HL-60/S4 treated with retinoic acid at 250 ng/mL for 4 days and 3 days (cell line): ENCODE measurements at regions not wholly inside any gene's neighbourhood (a gene's known extent, or its start where the extent isn't known, plus 50 kb on each side); places are given as distances from the start of the nearest gene placed in this dataset.

ENCODE experiments used
- in situ Hi-C: fragments of 300-500 bp; cut with MboI; formaldehyde crosslinking; loops from 2 replicates; pipeline ENCODE4 v1.7.0; 2022; ENCODE audit warnings: low sequenced_read_pairs

- in situ Hi-C loops = no loop called here
These were observed 400.0 kb upstream of the CDH4 start for GRCh38 chr20:60851826-60852704.

DNA sequence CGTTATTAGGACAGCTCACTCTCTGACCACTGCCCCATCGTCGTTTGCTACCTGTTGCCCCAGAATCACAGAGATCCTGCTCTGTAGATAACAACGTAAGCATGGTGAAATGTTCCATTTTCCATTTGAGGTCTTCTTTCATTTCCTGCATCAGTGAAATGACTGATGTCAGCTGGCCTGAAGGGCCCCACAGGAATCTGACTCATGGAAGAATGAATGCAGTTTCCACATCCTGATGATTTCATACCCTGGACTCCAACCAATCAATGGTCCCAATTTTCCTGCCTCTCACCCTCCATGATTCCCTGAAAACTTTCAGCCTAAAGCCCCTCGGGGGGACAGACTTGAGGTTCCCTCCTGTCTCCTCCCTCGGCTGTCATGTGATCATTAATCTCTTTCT, 394.4 kb upstream of the CDH4 start:
- in situ Hi-C loops = no loop called here

GRCh38 chr20:60862601-60863000, 389.5 kb upstream of the CDH4 start:
- in situ Hi-C loops = no loop called here

GRCh38 chr20:60863548-60863947, 388.5 kb upstream of the CDH4 start:
- in situ Hi-C loops = no loop called here

- in situ Hi-C loops = no loop called here
These were observed 384.5 kb upstream of the CDH4 start for GRCh38 chr20:60867589-60867988.

- in situ Hi-C loops = no loop called here
These were observed 383.7 kb upstream of the CDH4 start for GRCh38 chr20:60868316-60868891.

DNA sequence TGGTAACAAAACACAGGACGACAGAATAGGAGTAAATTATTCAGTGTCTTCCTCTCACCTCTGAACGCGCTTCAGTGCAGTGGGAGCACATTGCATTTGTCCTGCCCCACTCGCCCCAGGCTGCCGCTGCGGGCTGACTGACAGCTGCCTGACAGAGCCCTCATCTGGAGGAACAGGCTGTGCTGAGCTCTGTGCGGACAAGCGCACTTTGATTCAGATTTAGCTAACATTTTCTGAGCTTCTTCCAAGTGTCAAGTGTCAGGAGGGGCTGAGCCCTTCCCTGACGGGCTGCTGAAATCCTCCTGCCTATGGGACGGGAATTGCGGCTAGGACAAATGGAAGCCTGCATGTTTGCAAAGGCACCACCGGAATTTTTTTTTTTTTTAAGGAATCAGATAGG, 383.0 kb upstream of the CDH4 start:
- in situ Hi-C loops = no loop called here

- in situ Hi-C loops = no loop called here
These were observed 382.4 kb upstream of the CDH4 start for GRCh38 chr20:60869625-60870024.

DNA sequence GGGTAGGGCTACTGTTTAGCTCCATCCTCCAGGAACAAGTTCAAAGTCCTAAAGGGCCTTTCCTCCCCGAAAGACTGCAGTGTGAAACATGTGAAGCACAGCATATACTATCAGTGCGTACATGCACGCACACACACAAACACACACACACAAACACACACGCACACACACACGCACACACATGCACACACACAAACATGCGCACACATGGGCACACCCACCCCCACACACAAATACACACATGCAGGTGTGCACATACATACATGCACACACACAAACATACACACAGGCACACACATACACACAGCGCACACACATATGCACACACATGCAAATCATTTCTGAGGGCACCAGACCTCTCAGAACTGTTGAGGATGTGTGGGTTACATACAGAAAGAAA, 382.0 kb upstream of the CDH4 start:
- in situ Hi-C loops = no loop called here

DNA sequence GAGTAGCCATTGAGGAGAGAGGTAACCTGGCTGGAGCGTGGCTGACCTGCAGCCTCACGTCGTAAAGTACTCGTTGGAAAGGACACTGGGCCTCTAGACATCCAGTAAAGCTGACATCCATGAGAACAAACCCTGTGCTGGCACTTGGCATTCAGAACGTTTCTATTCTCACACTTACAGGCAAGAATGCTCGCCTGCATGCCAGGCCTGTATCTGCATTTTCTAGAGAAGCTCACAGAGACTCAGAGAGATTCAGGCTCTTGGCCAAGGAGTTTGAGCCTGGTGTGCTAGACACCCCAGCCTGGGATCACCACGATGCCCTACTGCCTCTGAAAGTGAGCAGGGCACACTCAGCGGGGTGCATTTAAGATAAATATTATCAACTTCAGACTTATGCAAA, 379.8 kb upstream of the CDH4 start:
- in situ Hi-C loops = no loop called here

GRCh38 chr20:60877071-60877857, 374.8 kb upstream of the CDH4 start:
- in situ Hi-C loops = no loop called here

- in situ Hi-C loops = no loop called here
These were observed 369.2 kb upstream of the CDH4 start for GRCh38 chr20:60882836-60883235.

- in situ Hi-C loops = no loop called here
These were observed 368.6 kb upstream of the CDH4 start for GRCh38 chr20:60883496-60883895.

DNA sequence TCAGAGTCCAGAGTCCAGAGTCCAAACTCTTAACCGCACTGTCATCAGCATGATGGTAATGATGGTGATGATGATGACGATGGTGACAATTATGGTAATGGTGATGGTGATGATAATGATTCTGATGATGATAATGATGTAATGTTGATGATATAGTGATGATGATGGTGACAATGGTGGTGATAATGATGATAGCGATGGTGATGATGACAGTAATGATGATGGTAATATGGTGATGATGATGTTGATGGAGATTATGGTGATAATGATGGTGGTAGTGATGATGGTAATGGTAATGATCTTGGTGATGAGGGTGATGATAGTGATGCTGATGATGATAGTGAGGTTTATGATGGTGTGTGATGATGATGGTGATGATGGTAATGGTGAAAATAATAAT, 367.8 kb upstream of the CDH4 start:
- in situ Hi-C loops = no loop called here

GRCh38 chr20:60888771-60889170, 363.3 kb upstream of the CDH4 start:
- in situ Hi-C loops = no loop called here

- in situ Hi-C loops = no loop called here
These were observed 359.8 kb upstream of the CDH4 start for GRCh38 chr20:60892095-60892813.

- in situ Hi-C loops = no loop called here
These were observed 358.0 kb upstream of the CDH4 start for GRCh38 chr20:60894091-60894490.

DNA sequence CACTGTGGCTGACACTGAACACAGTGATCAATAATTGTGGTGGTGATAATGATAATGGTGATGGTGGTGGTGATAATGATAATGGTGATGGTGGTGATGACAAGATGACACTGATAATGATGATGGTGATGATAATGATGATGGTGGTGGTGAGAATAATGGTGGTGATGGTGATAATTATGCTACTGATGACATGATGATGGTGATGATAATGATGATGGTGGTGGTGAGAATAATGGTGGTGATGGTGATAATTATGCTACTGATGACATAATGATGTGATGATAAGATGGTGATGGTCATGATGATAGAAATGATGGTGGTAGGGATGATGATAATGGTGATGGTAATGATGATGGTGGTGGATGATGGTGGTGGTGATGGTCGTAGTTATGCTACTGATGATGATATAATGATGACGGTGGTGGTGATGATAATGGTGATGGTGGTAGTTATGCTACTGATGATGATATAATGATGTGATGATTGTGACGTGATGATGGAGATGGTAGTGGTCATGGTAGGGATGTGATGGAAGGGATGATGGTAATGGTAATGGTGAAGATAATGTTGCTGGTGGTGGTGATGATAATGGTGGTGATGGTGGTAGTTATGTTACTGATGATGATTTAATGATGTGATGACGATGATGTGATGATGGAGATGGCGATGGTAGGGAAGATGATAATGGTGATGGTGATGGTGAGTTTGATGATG, 356.5 kb upstream of the CDH4 start:
- in situ Hi-C loops = no loop called here

DNA sequence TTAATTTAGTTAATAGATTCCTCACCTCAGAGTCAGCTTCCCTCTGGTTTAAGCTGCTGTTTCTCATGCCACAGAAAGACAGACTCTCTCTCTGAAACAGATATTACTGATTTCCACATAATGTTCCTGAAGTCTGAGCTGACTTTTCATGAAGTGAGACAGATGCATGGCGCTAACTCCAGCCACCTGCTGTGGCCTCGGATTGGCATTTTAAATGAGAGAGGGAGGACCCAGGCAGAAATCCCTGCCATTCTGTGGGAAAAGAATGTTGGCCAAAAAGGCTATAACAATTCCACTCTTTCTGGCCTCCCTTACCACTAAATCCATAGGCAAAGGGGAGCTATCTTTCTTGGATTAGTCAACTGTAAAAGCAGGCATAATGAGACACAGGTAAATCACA, 354.1 kb upstream of the CDH4 start:
- in situ Hi-C loops = no loop called here

DNA sequence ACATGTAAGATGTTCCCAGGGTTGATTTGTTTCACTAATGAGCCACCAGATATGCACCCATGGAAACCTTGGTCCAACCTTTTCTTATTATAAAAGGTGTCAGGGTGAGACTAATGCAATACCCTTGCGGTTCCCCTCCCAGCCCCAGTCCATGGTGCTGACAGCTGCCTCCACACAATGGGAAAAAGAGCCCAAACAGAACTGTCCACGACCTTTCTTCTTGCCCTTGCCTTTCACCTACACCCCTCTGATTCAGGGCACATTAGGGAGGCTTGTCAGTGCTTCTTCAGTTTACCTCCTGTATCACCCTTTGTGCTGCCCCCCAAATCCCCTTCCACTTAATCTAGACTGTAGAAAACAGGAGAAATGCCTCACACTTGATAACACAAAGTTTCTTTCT, 352.7 kb upstream of the CDH4 start:
- in situ Hi-C loops = no loop called here

GRCh38 chr20:60900618-60901017, 351.4 kb upstream of the CDH4 start:
- in situ Hi-C loops = no loop called here
